Heart left ventricle (tissue), 16 donors: ENCODE measurements at regions not wholly inside any gene's neighbourhood (a gene's known extent, or its start where the extent isn't known, plus 50 kb on each side); places are given as distances from the start of the nearest gene placed in this dataset.
"Not testable (repeated sequence)": the region's sequence is repeated elsewhere in the genome, so short reads cannot be mapped to it uniquely, and the experiment has no call there.

Source experiments
- ATAC-seq, 4 donors: fragments of 200-7000 bp; cut with Tn5 transposase; one replicate each; pipeline ENCODE4 v1.9.1; 2020 to 2022; ENCODE audit warnings: moderate library complexity in 4 of 4, mild to moderate bottlenecking in 3 of 4, moderate number of reproducible peaks in 1 of 4
- DNase-seq, 5 donors: peaks; one replicate each; pipeline ENCODE4 v3.0.0-alpha.2; 2020
- H3K27ac ChIP-seq, 12 donors: fragments of 200-600 bp; sonication (generic) in 4 of 12; one replicate each; pipeline versions ENCODE4 v1.5.0 to v1.8.0; 2016 to 2022; ENCODE audit warnings: mild to moderate bottlenecking in 2 of 12
- H3K27me3 ChIP-seq, 9 donors: fragments of 200-600 bp; sonication (generic) in 2 of 9; one replicate each; pipeline versions ENCODE4 v1.5.1 to v1.8.0; 2016 to 2022; ENCODE audit warnings: mild to moderate bottlenecking in 3 of 9
- H3K36me3 ChIP-seq, 9 donors: fragments of 200-600 bp; sonication (generic) in 2 of 9; one replicate each; pipeline versions ENCODE4 v1.5.0 to v1.8.0; 2018 to 2022; ENCODE audit warnings: mild to moderate bottlenecking in 2 of 9
- H3K4me1 ChIP-seq, 12 donors: fragments of 200-600 bp; sonication (generic) in 4 of 12; one replicate each; pipeline versions ENCODE4 v1.5.0 to v1.8.0; 2016 to 2022; ENCODE audit warnings: mild to moderate bottlenecking in 3 of 12
- H3K4me3 ChIP-seq, 12 donors: fragments of 200-600 bp; sonication (generic) in 4 of 12; one replicate each; pipeline versions ENCODE4 v1.5.0 to v1.8.0; 2017 to 2022; ENCODE audit warnings: mild to moderate bottlenecking in 9 of 12, moderate library complexity in 4 of 12
- H3K9me3 ChIP-seq, 12 donors: fragments of 200-600 bp; sonication (generic) in 4 of 12; one replicate each; pipeline versions ENCODE4 v1.5.0 to v1.8.0; 2016 to 2022; ENCODE audit warnings: mild to moderate bottlenecking in 1 of 12
- POLR2A ChIP-seq, 2 donors: fragments of 450-650 bp; IDR thresholded peaks; one replicate each; pipeline ENCODE4 v1.6.1; 2017; ENCODE audit warnings: antibody characterized with exemption in 2 of 2, mild to moderate bottlenecking in 2 of 2, moderate library complexity in 2 of 2
- WGBS, 4 donors: extraction: QIAGEN DNeasy Blood & Tissue Kit in 2 of 4; methylation state at CpG; one replicate each; pipeline versions ENCODE4 v1.1.5 to v1.1.7; 2013 to 2018; 5-methylcytosine and 5-hydroxymethylcytosine counted together
- intact Hi-C, 10 donors: fragments of 100-400 bp; cut with DNase I; formaldehyde crosslinking; loops; one replicate each; pipeline versions ENCODE4 v1.11.1 to v1.14.2; 2022
- TF ChIP-seq, protein P1 (sequence below), 12 donors: fragments of 200-600 bp; sonication (generic) in 4 of 12; IDR thresholded peaks; one replicate each; pipeline versions ENCODE4 v1.5.0 to v1.8.0; 2018 to 2022; ENCODE audit warnings: antibody characterized with exemption in 12 of 12, mild to moderate bottlenecking in 5 of 12
- donor health status: ischemic (EF 13 %, LVEDD 7.1; RV severe dilation, severe dysfunction).
- donor health status: healthy with polysubstance abuse.
- donor health status: DM: no; HTN: yes; CAD: no.
- donor health status: DM: no; HTN: no; CAD: no.
- donor health status: ischemic (EF 25% LVEDD 6.9; RV normal size, moderate dysfunction).
- donor health status: ischemic (EF 25% LVEDD 5.7; RV mildly dilated, moderate dysfunction).
- donor health status: healthy.
- donor health status: DM: yes; HTN: yes; CAD: no.
- donor health status: ischemic (EF 35%, LVEDD 5.7; RV mildly dilated, moderate dysfunction).
- donor health status: nonischemic (EF 11% LVEDD 7.7; RV severe dilation, severe dysfunction).
- donor health status: DM: yes; HTN: yes; CAD: no.
- donor health status: PGD.
- donor health status: ischemic (EF 29% LVEDD 5.4; RV normal size, mild dysfunction).
- donor health status: nonischemic (EF 23%, LVEDD 6.1; RV moderate dilation, normal function).

DNA sequence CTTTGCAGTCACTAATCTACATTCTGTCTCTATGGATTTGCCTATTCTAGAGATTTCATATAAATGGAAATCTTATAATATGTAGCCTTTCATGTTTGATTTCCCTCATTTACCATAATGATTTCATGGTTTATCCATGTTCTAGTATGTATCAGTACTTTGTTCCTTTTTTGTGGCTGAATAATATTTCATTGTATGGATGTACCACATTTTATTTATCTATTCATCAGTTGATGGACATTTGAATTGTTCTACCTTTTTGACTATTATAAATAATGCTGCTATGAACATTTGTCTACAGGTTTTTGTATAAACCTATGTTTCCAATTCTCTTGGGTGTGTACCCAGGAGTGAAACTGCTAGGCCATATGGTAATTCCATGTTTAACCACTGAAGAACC is 221.1 kb downstream of the ICOS start:
- DNase-seq, result no peak
- TF ChIP-seq POLR2A (IDR thresholded peaks at IDR 0.05), result no peak
- TF ChIP-seq, protein P1, sequence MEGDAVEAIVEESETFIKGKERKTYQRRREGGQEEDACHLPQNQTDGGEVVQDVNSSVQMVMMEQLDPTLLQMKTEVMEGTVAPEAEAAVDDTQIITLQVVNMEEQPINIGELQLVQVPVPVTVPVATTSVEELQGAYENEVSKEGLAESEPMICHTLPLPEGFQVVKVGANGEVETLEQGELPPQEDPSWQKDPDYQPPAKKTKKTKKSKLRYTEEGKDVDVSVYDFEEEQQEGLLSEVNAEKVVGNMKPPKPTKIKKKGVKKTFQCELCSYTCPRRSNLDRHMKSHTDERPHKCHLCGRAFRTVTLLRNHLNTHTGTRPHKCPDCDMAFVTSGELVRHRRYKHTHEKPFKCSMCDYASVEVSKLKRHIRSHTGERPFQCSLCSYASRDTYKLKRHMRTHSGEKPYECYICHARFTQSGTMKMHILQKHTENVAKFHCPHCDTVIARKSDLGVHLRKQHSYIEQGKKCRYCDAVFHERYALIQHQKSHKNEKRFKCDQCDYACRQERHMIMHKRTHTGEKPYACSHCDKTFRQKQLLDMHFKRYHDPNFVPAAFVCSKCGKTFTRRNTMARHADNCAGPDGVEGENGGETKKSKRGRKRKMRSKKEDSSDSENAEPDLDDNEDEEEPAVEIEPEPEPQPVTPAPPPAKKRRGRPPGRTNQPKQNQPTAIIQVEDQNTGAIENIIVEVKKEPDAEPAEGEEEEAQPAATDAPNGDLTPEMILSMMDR (IDR thresholded peaks at IDR 0.05), result no peak
- intact Hi-C loops, result no loop called here

DNA sequence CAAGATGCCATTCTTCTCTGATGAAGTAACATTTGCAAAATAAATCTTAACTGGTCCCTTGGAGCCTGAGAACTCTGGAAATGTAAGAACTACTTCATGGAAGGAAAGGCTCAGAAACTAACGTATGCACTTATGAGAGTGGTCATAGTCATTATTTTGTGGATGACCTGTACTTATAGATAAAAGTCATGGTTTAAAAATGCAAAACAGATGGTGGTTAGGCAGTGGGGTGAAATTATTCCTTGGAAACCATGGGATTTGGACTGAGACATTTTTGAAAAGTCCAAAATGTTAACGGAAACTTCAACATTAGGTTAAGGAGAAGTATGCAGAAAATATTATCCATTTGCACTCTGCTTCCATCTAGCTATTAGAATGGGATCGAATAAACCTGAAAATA is 223.0 kb downstream of the ICOS start:
- Histone ChIP-seq H3K27me3 (no peaks in the 10 kb centered on the region), H3K4me3 (no peak overlapping the region), H3K4me1 (no peaks in the 10 kb centered on the region), H3K36me3 (no peaks in the 10 kb centered on the region), H3K27ac (no peak overlapping the region), H3K9me3 (peaks cover 0 to 10% (median 3%) of the 10 kb centered on the region in 12 donors)
- intact Hi-C loops, result no loop called here
- 70 to 85% (median 77%) methylated on average over 3 of the region's 3 CpGs for WGBS, 4 donors
- TF ChIP-seq POLR2A (IDR thresholded peaks at IDR 0.05), result no peak
- no peak for DNase-seq
- no peak for ATAC-seq

More for the DNA sequence above, 221.1 kb downstream of the ICOS start:
- peaks cover 0 to 9% (median 3%) of the 10 kb centered on the region in 12 donors for H3K9me3 ChIP-seq
- no peak for ATAC-seq
- no peaks in the 10 kb centered on the region for H3K27me3 ChIP-seq
- peaks cover 0 to 6% (median under 1%) of the 10 kb centered on the region in 12 donors for H3K4me1 ChIP-seq
- H3K36me3 ChIP-seq, result no peaks in the 10 kb centered on the region
- H3K4me3 ChIP-seq, result no peak overlapping the region
- no peak overlapping the region for H3K27ac ChIP-seq

- H3K4me3 ChIP-seq, result no peak overlapping the region
- H3K27me3 ChIP-seq, result no peaks in the 10 kb centered on the region
- no peak for ATAC-seq
- no peak overlapping the region for H3K27ac ChIP-seq
- no peak for TF ChIP-seq POLR2A (IDR thresholded peaks at IDR 0.05)
- TF ChIP-seq, protein P1 (IDR thresholded peaks at IDR 0.05), result no peak
- H3K36me3 ChIP-seq, result no peaks in the 10 kb centered on the region
- intact Hi-C loops, result no loop called here
- H3K9me3 ChIP-seq, result peaks cover 0 to 10% (median 3%) of the 10 kb centered on the region in 12 donors
- DNase-seq, result no peak
- H3K4me1 ChIP-seq, result no peaks in the 10 kb centered on the region
Measured at GRCh38 chr2:204160989-204161388, 224.4 kb downstream of the ICOS start.

GRCh38 chr2:204161886-204162285 is 225.3 kb downstream of the ICOS start:
- TF ChIP-seq, protein P1 (IDR thresholded peaks at IDR 0.05), result no peak
- no peak for TF ChIP-seq POLR2A (IDR thresholded peaks at IDR 0.05)
- intact Hi-C loops, result no loop called here
- WGBS, 4 donors, result 88 to 92% (median 90%) methylated on average over 3 of the region's 3 CpGs

GRCh38 chr2:204166961-204167360 is 230.4 kb downstream of the ICOS start:
- WGBS, 4 donors, result 79 to 85% (median 83%) methylated on average over 3 of the region's 3 CpGs
- no peaks in the 10 kb centered on the region for H3K36me3 ChIP-seq
- intact Hi-C loops, result no loop called here

More at GRCh38 chr2:204161886-204162285, 225.3 kb downstream of the ICOS start:
- Histone ChIP-seq H3K4me1 (no peaks in the 10 kb centered on the region), H3K36me3 (no peaks in the 10 kb centered on the region), H3K4me3 (no peak overlapping the region), H3K27me3 (no peaks in the 10 kb centered on the region), H3K27ac (no peak overlapping the region), H3K9me3 (peaks cover 0 to 10% (median 3%) of the 10 kb centered on the region in 12 donors)
- DNase-seq (no peak), ATAC-seq (no peak)

GRCh38 chr2:204167670-204168069 is 231.1 kb downstream of the ICOS start:
- H3K9me3 ChIP-seq, H3K4me1 ChIP-seq, H3K4me3 ChIP-seq, H3K27ac ChIP-seq, DNase-seq, intact Hi-C loops, H3K36me3 ChIP-seq, H3K27me3 ChIP-seq, ATAC-seq: not testable (repeated sequence)
- 93 to 97% (median 95%) methylated on average over 6 of the region's 6 CpGs for WGBS, 4 donors

More at GRCh38 chr2:204166961-204167360, 230.4 kb downstream of the ICOS start:
- no peak for ATAC-seq
- Histone ChIP-seq H3K4me3 (no peak overlapping the region), H3K9me3 (peaks cover 0 to 5% (median 0%) of the 10 kb centered on the region in 12 donors), H3K4me1 (no peaks in the 10 kb centered on the region), H3K27me3 (no peaks in the 10 kb centered on the region), H3K27ac (no peak overlapping the region)
- no peak for TF ChIP-seq POLR2A (IDR thresholded peaks at IDR 0.05)
- TF ChIP-seq, protein P1 (IDR thresholded peaks at IDR 0.05), result no peak
- no peak for DNase-seq
